ENCODE measurements at regions not wholly inside any gene's neighbourhood (a gene's known extent, or its start where the extent isn't known, plus 50 kb on each side); places are given as distances from the start of the nearest gene placed in this dataset.

- DNase-seq, result no peak
These were observed 228.0 kb upstream of the ADAMTS9 start for GRCh38 chr3:64915778-64916177.

GRCh38 chr3:64913515-64913914, 225.7 kb upstream of the ADAMTS9 start:
- no peak for DNase-seq

GRCh38 chr3:64911138-64911537, 223.3 kb upstream of the ADAMTS9 start:
- no peak for DNase-seq

GRCh38 chr3:64909757-64910467, 222.1 kb upstream of the ADAMTS9 start:
- DNase-seq, result no peak

GRCh38 chr3:64909011-64909410, 221.2 kb upstream of the ADAMTS9 start:
- no peak for DNase-seq

GRCh38 chr3:64908251-64908685, 220.5 kb upstream of the ADAMTS9 start:
- no peak for DNase-seq

- DNase-seq, result no peak
These were observed 218.2 kb upstream of the ADAMTS9 start for GRCh38 chr3:64905906-64906410.

- peak; percentile 46 to 47 for DNase-seq
These were observed 215.2 kb upstream of the ADAMTS9 start for GRCh38 chr3:64903006-64903405.

- DNase-seq, result no peak
These were observed 214.3 kb upstream of the ADAMTS9 start for GRCh38 chr3:64901986-64902516.

GRCh38 chr3:64901522-64901885, 213.7 kb upstream of the ADAMTS9 start:
- DNase-seq, result no peak

GRCh38 chr3:64900617-64901521, 213.1 kb upstream of the ADAMTS9 start:
- no peak for DNase-seq

- no peak for DNase-seq
These were observed 212.4 kb upstream of the ADAMTS9 start for GRCh38 chr3:64900156-64900555.

GRCh38 chr3:64898941-64899340, 211.1 kb upstream of the ADAMTS9 start:
- DNase-seq, result no peak

- DNase-seq, result no peak
These were observed 208.4 kb upstream of the ADAMTS9 start for GRCh38 chr3:64895991-64896895.

- no peak for DNase-seq
These were observed 207.5 kb upstream of the ADAMTS9 start for GRCh38 chr3:64895106-64895990.

GRCh38 chr3:64894006-64894405, 206.2 kb upstream of the ADAMTS9 start:
- no peak for DNase-seq

GRCh38 chr3:64892671-64893309, 205.0 kb upstream of the ADAMTS9 start:
- DNase-seq, result peak in 1 of 2 donors; percentile 29

GRCh38 chr3:64891021-64891420, 203.2 kb upstream of the ADAMTS9 start:
- DNase-seq, result no peak

- no peak for DNase-seq
These were observed 202.7 kb upstream of the ADAMTS9 start for GRCh38 chr3:64890466-64890865.

GRCh38 chr3:64890006-64890405, 202.2 kb upstream of the ADAMTS9 start:
- no peak for DNase-seq

All from right lung (tissue), 2 donors.